Middle frontal gyrus (tissue), 1 donor: ENCODE measurements at regions not wholly inside any gene's neighbourhood (a gene's known extent, or its start where the extent isn't known, plus 50 kb on each side); places are given as distances from the start of the nearest gene placed in this dataset.
"Not testable (repeated sequence)": the region's sequence is repeated elsewhere in the genome, so short reads cannot be mapped to it uniquely, and the experiment has no call there.

Source experiments
- DNase-seq: peaks from one replicate; pipeline ENCODE4 v3.0.0-alpha.2; 2015; ENCODE audit warnings: low spot score; ENCODE audit errors: extremely low spot score

- no peak for DNase-seq
These were observed 103.6 kb downstream of the OTOL1 start for GRCh38 chr3:161600173-161600572.

DNA sequence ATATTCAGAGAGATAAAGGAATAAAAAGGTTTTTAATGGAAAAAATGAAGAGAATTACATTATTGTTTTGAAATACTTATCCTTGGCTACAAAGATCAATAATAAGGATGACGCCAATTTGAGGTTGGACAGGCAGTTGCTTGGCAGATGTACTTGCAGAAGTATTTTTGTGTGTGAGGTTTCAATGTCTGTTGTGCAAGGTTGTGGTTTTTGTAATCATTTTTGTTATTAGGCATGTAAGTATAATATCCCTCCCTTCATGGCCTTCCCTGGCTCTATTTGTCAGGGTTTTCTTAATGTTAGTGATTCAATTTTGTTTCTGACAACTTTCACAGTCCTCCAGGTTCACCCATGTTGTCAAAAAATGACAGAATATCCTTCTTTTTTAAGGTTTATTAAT is 105.9 kb downstream of the OTOL1 start:
- no peak for DNase-seq

- DNase-seq: no peak
These were observed 106.3 kb downstream of the OTOL1 start for GRCh38 chr3:161602918-161603317.

DNA sequence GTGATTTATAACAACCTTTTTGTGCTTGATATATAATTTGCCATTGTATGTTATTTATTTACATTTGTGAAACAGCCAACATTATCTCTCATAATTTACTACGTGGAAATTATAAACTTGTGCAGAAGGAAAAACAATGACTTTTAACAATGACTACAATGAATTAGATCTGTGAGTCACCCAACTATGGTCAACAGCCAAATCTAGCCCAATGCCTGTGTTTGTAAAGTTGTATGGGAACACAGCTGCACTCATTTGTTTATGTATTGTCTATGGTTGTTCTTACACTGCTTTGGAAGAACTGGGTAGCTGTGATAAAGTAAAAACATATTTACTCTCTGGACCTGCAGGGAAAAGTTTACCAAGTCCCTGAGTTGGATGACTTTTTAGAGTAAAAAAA is 110.4 kb downstream of the OTOL1 start:
- DNase-seq: no peak

GRCh38 chr3:161619351-161619750 is 122.7 kb downstream of the OTOL1 start:
- DNase-seq: no peak

GRCh38 chr3:161630794-161631193 is 134.2 kb downstream of the OTOL1 start:
- DNase-seq: no peak

DNA sequence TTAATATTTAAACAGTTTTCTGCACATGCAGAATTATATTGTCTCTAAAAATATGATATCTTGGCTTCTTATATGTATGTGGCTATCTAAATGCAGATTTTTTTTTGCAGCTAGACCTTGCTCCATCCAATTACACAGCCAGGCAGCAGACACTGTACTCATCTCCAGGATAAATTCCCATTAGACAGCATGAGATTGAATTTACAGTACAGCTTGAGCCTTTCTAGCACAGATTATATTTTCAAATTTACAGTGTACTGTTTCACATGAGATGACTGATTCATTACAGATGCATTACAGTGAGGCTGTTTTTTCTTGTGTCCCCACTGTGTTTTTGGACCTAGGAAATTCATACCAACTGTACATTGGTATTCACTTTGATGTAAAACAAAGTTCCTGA is 134.9 kb downstream of the OTOL1 start:
- no peak for DNase-seq

GRCh38 chr3:161637559-161637958 is 141.0 kb downstream of the OTOL1 start:
- DNase-seq: no peak

GRCh38 chr3:161639095-161639494 is 142.5 kb downstream of the OTOL1 start:
- not testable (repeated sequence) for DNase-seq

GRCh38 chr3:161640181-161640580 is 143.6 kb downstream of the OTOL1 start:
- DNase-seq: no peak

GRCh38 chr3:161641287-161641686 is 144.7 kb downstream of the OTOL1 start:
- no peak for DNase-seq

DNA sequence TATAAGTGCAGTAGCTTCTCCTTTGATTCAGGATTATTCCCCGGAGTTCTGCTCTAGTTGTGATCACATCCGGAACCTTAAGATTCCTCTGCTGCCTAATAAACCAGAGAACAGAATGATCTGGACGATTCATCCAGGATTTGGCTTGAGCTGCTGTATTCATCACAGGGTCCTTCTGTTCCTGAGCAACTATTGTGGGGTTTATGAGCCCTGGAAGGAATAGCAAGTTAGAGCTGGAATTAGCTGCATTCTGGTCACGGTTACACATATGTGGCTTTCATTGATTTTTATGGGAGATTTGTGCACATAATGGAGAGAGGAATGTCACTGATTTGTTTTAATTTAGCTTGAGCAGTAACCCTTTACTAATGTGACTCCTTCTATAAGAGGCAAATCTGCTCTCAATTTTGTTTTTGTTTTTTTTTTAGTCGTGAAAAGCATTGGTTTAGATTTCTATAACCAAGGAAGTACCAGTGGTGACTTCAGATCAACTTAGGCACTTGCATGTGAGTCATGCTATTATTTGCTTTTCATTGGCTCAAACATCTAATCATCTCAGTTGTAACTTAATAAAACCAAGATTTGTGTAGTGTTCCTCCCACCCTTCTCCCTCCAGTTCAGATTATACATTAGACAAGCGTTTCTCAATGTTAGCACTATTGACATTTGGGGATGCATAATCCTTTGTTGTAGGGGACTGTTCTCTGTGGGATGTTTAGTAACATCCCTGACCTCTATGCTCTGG is 148.5 kb downstream of the OTOL1 start:
- no peak for DNase-seq

- DNase-seq: no peak
These were observed 151.4 kb downstream of the OTOL1 start for GRCh38 chr3:161647936-161648470.

DNA sequence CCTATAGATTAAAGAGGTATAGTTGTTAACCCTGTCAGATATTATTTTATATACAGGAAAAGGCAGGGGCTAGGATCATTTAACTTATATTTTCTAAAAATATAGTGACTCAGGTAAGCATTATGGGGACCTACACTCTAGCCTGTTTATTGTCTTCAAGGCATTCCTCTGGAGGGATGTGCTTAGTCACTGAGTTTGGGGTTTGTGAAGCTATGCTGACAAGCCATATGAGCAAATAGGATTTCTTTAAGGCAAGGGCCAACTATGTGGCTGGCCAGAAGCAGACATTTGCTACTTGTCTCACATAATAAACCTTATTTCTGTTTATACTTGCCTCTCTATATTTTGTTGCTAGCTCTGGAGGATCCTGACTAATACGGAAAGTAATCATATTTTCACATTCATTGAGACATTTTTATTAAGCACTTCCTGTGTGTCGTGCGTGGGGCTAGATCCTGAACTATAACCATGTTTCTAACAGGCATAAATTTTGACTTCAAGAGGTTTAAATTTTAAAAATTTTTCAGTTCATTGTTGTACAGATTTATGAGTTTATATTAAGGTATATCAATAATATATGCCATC is 153.4 kb downstream of the OTOL1 start:
- no peak for DNase-seq

- DNase-seq: peak; percentile 32
These were observed 161.2 kb downstream of the OTOL1 start for GRCh38 chr3:161657786-161658185.

DNA sequence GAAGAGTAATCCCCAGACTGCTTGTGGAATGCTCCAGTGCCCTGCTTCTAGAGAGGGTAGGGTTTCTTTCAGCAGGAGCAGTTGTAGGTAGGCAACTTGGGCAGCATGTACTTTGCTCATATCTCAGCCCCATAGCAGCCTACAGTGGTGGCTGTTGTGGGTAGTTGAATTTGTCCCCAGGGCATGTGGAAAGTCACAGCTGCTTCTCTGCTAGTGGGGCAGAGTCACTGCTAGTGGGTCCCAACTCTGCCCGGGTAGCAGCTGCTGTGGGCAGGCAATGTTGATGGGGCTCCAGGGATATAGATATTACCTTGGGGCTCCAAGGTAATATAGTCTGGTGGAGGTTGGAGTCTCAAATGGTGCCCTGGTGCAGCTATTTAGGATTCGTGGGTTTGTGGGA is 174.5 kb downstream of the OTOL1 start:
- no peak for DNase-seq

DNA sequence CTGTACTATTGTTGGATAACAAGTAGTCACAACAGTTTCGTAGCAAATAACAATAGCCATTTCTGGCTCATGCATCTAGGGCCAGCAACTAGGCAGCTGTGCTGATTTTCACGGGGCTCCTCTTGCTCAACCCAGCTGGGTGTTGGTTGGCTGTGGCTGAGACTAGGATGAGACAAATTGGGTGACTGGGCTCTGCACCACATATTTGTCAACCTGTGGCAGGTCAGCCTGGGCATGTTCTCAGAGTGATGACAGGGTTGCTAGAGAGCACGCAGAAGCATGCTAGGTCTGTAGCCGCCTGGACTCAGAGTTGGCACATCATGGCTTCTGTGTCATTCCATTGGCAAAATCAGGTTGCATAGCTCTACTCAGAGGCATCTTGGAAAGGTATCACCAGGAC is 175.9 kb downstream of the OTOL1 start:
- no peak for DNase-seq

- DNase-seq: no peak
These were observed 177.3 kb downstream of the OTOL1 start for GRCh38 chr3:161673866-161674265.

DNA sequence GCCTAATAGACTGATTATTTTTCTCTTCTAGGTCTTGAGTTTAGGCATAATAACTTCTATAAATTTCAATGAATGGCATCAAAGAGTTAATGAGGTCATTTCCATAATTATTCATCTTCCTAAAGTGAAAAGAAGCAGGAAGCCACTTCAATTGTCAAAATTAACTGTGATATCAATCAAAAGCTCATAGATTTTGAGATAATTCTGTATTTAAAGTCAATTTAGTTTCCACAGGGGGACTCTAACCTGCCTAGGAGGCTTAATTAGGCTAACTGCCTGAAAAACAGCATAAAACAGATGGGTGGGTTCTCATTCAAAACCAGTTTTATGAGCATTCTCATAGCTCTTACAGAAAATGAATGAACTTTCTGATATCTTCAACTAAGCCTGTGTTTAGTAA is 177.8 kb downstream of the OTOL1 start:
- DNase-seq: no peak

GRCh38 chr3:161681831-161682230 is 185.2 kb downstream of the OTOL1 start:
- DNase-seq: not testable (repeated sequence)

GRCh38 chr3:161682715-161683114 is 186.1 kb downstream of the OTOL1 start:
- DNase-seq: no peak

GRCh38 chr3:161689584-161690298 is 193.1 kb downstream of the OTOL1 start:
- DNase-seq: no peak
